Erythroblast (primary cell): ENCODE measurements at regions not wholly inside any gene's neighbourhood (a gene's known extent, or its start where the extent isn't known, plus 50 kb on each side); places are given as distances from the start of the nearest gene placed in this dataset.

Experiments used
- GATA1 ChIP-seq: IDR thresholded peaks from 2 replicates; pipeline ENCODE4 v1.6.1; 2011; ENCODE audit warnings: low read depth, mild to moderate bottlenecking, control low read depth, low read length, moderate library complexity
- POLR2A ChIP-seq: IDR thresholded peaks from 2 replicates; pipeline ENCODE4 v1.6.1; 2011; ENCODE audit warnings: mild to moderate bottlenecking, low read length

GRCh38 chr9:83140061-83140460 lies 77.1 kb upstream of the RASEF start:
- TF ChIP-seq POLR2A (no peak), GATA1 (no peak)
